ENCODE measurements at regions not wholly inside any gene's neighbourhood (a gene's known extent, or its start where the extent isn't known, plus 50 kb on each side); places are given as distances from the start of the nearest gene placed in this dataset.

DNA sequence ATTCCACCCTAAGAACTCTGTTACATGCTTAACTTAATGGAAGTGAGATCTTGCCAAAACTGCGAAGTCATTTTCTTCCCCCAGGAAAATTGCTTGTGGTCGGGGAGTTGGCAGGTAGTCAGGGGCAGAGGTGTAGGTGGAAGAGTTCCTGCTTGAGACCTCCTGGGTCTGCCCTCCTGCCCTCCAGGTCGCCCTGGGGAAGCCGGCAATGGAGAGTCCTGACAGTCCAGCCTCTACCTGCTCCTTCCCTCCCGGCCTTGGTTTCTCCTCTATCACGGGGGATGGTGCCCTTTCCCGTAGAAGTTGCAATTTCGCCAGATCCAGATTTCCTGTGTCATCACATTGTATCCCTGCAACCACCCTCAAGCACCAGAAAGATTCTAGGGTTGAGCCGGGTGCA is 463.8 kb downstream of the MATN1 start:
- peak; percentile 48 for DNase-seq (ENCODE audit: low spot score)
- Mint-ChIP-seq H3K4me1 (ENCODE audit: low read depth) (no peaks in the 10 kb centered on the region), H3K9me3 (ENCODE audit: low read depth) (peaks cover 4% of the 10 kb centered on the region), H3K36me3 (ENCODE audit: low read depth) (no peaks in the 10 kb centered on the region), H3K4me3 (ENCODE audit: unreplicated experiment) (no peak overlapping the region), H3K27me3 (ENCODE audit: low read depth) (peaks cover 12% of the 10 kb centered on the region), H3K27ac (ENCODE audit: unreplicated experiment) (no peak overlapping the region)
- no peak for TF ChIP-seq CTCF (IDR thresholded peaks at IDR 0.05)

- DNase-seq (ENCODE audit: low spot score): peak; percentile 27
- H3K4me3 Mint-ChIP-seq (ENCODE audit: unreplicated experiment): no peak overlapping the region
- H3K27ac Mint-ChIP-seq (ENCODE audit: unreplicated experiment): no peak overlapping the region
- H3K36me3 Mint-ChIP-seq (ENCODE audit: low read depth): no peaks in the 10 kb centered on the region
- no peaks in the 10 kb centered on the region for H3K4me1 Mint-ChIP-seq (ENCODE audit: low read depth)
- TF ChIP-seq CTCF (IDR thresholded peaks at IDR 0.05): no peak
- peaks cover 12% of the 10 kb centered on the region for H3K27me3 Mint-ChIP-seq (ENCODE audit: low read depth)
- peaks cover 4% of the 10 kb centered on the region for H3K9me3 Mint-ChIP-seq (ENCODE audit: low read depth)
Observed at GRCh38 chr1:30258876-30259275, 464.5 kb downstream of the MATN1 start.

DNA sequence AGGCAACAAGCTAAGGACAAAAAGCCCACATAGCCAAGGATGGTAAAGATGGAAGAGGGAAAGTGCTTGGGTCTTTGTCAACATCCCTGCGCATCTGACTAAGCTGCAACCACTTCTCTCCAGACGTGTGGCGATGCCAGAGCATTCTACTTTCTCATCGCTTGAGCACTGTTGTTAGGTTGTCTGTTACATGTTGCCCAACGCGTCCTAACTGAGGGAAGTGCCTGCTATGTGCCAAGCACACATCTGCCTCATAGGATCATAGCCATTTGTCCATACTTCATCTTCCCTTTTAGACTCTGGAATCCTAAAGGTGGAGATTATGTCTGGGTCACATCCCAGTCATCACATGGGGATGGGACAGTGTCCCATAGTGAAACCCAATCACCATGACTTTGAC is 464.9 kb downstream of the MATN1 start:
- peaks cover 12% of the 10 kb centered on the region for H3K27me3 Mint-ChIP-seq (ENCODE audit: low read depth)
- H3K27ac Mint-ChIP-seq (ENCODE audit: unreplicated experiment): no peak overlapping the region
- peak; percentile 30 for DNase-seq (ENCODE audit: low spot score)
- no peaks in the 10 kb centered on the region for H3K36me3 Mint-ChIP-seq (ENCODE audit: low read depth)
- TF ChIP-seq CTCF (IDR thresholded peaks at IDR 0.05): no peak
- H3K4me3 Mint-ChIP-seq (ENCODE audit: unreplicated experiment): no peak overlapping the region
- H3K4me1 Mint-ChIP-seq (ENCODE audit: low read depth): no peaks in the 10 kb centered on the region
- peaks cover 4% of the 10 kb centered on the region for H3K9me3 Mint-ChIP-seq (ENCODE audit: low read depth)

DNA sequence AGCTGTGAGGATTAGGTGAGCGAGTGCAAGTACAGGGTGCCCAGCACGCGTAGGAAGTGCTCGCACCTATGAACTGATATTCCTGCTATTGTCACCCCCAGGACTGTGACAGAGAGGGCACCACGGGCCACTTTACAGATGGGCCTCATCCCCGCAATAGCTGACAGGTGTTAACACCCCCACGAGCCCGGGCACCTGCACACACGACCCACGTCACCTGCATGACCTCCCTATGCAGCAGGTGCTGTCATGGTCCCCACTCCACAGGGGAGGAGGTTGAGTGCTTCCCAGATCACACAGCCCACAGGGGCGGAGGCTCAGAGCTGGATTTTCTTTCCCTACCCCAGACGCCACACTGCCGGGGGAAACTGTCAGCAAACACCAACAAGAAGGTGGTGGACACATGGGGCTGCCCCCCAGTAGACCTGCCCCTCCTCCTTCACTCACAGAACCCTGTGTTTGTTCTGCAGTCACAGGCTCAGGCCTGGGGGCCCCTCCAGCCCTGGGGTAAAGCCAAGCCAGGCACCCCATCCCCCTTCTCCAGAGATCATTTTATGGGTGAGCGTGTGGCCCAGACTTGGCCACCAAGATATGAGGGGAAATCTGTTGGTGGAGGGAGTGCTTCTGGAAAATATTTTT is 465.5 kb downstream of the MATN1 start:
- H3K36me3 Mint-ChIP-seq (ENCODE audit: low read depth): no peaks in the 10 kb centered on the region
- peak overlapping the region; percentile 15 for H3K27ac Mint-ChIP-seq (ENCODE audit: unreplicated experiment)
- DNase-seq (ENCODE audit: low spot score): peak; percentile 68
- no peak for TF ChIP-seq CTCF (IDR thresholded peaks at IDR 0.05)
- peaks cover 12% of the 10 kb centered on the region for H3K27me3 Mint-ChIP-seq (ENCODE audit: low read depth)
- no peak overlapping the region for H3K4me3 Mint-ChIP-seq (ENCODE audit: unreplicated experiment)
- peaks cover 4% of the 10 kb centered on the region for H3K9me3 Mint-ChIP-seq (ENCODE audit: low read depth)
- no peaks in the 10 kb centered on the region for H3K4me1 Mint-ChIP-seq (ENCODE audit: low read depth)

- TF ChIP-seq CTCF (IDR thresholded peaks at IDR 0.05): no peak
- DNase-seq (ENCODE audit: low spot score): peak; percentile 50
- Mint-ChIP-seq H3K4me3 (ENCODE audit: unreplicated experiment) (no peak overlapping the region), H3K36me3 (ENCODE audit: low read depth) (no peaks in the 10 kb centered on the region), H3K27me3 (ENCODE audit: low read depth) (peaks cover 12% of the 10 kb centered on the region), H3K4me1 (ENCODE audit: low read depth) (no peaks in the 10 kb centered on the region), H3K9me3 (ENCODE audit: low read depth) (peaks cover 4% of the 10 kb centered on the region), H3K27ac (ENCODE audit: unreplicated experiment) (no peak overlapping the region)
Observed at GRCh38 chr1:30257322-30257721, 466.1 kb downstream of the MATN1 start.
